ENCODE measurements at regions not wholly inside any gene's neighbourhood (a gene's known extent, or its start where the extent isn't known, plus 50 kb on each side); places are given as distances from the start of the nearest gene placed in this dataset.

GRCh38 chr1:43068911-43069310, 103.2 kb downstream of the EBNA1BP2 start:
- ChIA-PET CTCF (interaction anchor here (1.1 kb wide), 1 partner anchor 9 kb away, joined by 3 read pairs; no protein-coding TSS in a partner anchor), POLR2A (no interaction called here)
- no peaks in the 10 kb centered on the region for H3K36me3 Mint-ChIP-seq (ENCODE audit: insufficient read depth, unreplicated experiment)
- H3K27me3 Mint-ChIP-seq (ENCODE audit: insufficient read depth, unreplicated experiment) = no peaks in the 10 kb centered on the region
- no peaks in the 10 kb centered on the region for H3K9me3 Mint-ChIP-seq (ENCODE audit: unreplicated experiment)
- no TSS peak for BruUV-seq (replicated peaks)
- H3K4me3 Mint-ChIP-seq (ENCODE audit: unreplicated experiment) = no peak overlapping the region
- H3K27ac Mint-ChIP-seq (ENCODE audit: low read depth, unreplicated experiment) = no peak overlapping the region
- intact Hi-C loops (cut with micrococcal nuclease) = no loop called here
- no peak for TF ChIP-seq CTCF (IDR thresholded peaks at IDR 0.05; ENCODE audit: unreplicated experiment)
- H3K4me1 Mint-ChIP-seq (ENCODE audit: insufficient read depth, unreplicated experiment) = peaks cover 5% of the 10 kb centered on the region
- no peak for DNase-seq (ENCODE audit: unreplicated experiment)

DNA sequence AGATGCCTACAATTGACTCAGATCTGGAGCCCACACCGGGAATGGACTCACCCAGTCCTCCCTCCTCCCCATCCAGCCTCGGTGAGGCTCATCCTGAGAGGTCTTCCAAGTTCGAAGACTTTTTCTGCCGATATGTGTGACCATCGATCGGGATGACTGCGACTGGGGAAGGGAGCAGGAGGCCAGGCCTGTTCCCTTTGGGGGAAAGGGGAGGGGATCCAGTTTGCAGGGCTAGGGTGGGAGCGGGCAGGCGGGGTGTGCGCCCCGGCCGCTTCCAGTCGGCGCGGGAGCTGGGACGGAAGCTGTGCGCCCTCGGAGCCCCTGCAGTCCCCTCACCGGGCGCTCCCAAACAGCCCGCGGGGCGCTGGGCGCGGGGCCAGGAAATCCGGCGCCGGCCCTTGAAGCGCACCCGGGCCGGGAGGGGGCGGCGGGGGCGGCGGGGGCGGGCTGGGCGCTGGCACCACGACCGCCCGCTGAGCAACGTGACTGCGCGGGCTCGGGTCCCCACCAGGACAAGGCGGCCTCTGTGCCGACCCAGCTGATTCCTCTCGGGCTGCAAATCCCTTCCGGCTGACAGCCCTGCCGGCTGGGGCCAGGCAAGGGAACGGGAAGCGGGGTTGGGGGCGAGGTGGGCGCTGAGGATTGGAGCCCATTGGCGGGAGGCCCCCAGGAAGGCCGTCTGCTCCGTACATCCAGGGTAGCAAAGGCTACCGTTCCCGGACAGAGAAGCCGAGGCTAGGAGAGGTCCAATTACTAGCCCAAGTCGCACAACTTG, 103.9 kb downstream of the EBNA1BP2 start:
- POLR2A ChIA-PET = no interaction called here
- no peak overlapping the region for H3K4me3 Mint-ChIP-seq (ENCODE audit: unreplicated experiment)

DNA sequence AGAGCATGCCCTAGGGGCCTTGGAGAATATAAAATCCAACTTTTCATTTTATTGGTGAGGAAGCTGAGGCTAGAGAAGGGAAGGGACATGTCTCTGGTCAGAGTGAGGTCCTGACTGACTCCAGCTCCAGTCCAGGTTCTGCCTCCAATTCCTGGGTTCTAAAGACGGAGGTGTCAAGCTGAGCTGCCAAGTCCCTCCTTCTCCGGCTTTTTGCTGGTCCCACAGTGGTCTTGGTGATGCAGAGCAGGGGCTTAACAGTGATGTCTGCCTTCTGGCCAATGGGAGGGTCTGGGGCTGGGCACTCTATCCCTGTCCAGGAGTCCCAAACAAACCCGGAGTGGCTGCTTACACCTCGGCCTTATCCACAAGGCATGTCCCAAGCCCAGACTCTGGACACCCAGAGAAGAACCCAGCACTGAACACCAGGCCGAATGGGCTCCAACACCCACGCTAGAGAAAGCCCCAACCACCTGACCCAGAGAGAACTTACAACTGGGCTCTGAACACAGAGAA, 104.8 kb downstream of the EBNA1BP2 start:
- TF ChIP-seq CTCF (IDR thresholded peaks at IDR 0.05; ENCODE audit: unreplicated experiment) = no peak
- H3K9me3 Mint-ChIP-seq (ENCODE audit: unreplicated experiment) = no peaks in the 10 kb centered on the region
- H3K4me3 Mint-ChIP-seq (ENCODE audit: unreplicated experiment) = no peak overlapping the region
- H3K27me3 Mint-ChIP-seq (ENCODE audit: insufficient read depth, unreplicated experiment) = no peaks in the 10 kb centered on the region
- DNase-seq (ENCODE audit: unreplicated experiment) = no peak
- no peaks in the 10 kb centered on the region for H3K36me3 Mint-ChIP-seq (ENCODE audit: insufficient read depth, unreplicated experiment)
- BruUV-seq (replicated peaks) = no TSS peak
- no peaks in the 10 kb centered on the region for H3K4me1 Mint-ChIP-seq (ENCODE audit: insufficient read depth, unreplicated experiment)
- ChIA-PET CTCF (interaction anchor here (0.6 kb wide), 2 partner anchors 176 to 315 kb away, joined by 3 to 5 read pairs; no protein-coding TSS in a partner anchor), POLR2A (interaction anchor here (0.6 kb wide), 1 partner anchor 161 kb away, joined by 3 read pairs; no protein-coding TSS in a partner anchor)
- intact Hi-C loops (cut with micrococcal nuclease) = no loop called here
- no peak overlapping the region for H3K27ac Mint-ChIP-seq (ENCODE audit: low read depth, unreplicated experiment)

More for the DNA sequence above, 103.9 kb downstream of the EBNA1BP2 start:
- no peak overlapping the region for H3K27ac Mint-ChIP-seq (ENCODE audit: low read depth, unreplicated experiment)
- H3K9me3 Mint-ChIP-seq (ENCODE audit: unreplicated experiment) = no peaks in the 10 kb centered on the region
- no peaks in the 10 kb centered on the region for H3K36me3 Mint-ChIP-seq (ENCODE audit: insufficient read depth, unreplicated experiment)
- no peaks in the 10 kb centered on the region for H3K27me3 Mint-ChIP-seq (ENCODE audit: insufficient read depth, unreplicated experiment)
- no TSS peak for BruUV-seq (replicated peaks)
- no peak for TF ChIP-seq CTCF (IDR thresholded peaks at IDR 0.05; ENCODE audit: unreplicated experiment)
- no peak for DNase-seq (ENCODE audit: unreplicated experiment)
- intact Hi-C loops (cut with micrococcal nuclease) = no loop called here
- CTCF ChIA-PET = interaction anchor here (0.6 kb wide), 1 partner anchor 34 kb away, joined by 4 read pairs; no protein-coding TSS in a partner anchor
- H3K4me1 Mint-ChIP-seq (ENCODE audit: insufficient read depth, unreplicated experiment) = no peaks in the 10 kb centered on the region

DNA sequence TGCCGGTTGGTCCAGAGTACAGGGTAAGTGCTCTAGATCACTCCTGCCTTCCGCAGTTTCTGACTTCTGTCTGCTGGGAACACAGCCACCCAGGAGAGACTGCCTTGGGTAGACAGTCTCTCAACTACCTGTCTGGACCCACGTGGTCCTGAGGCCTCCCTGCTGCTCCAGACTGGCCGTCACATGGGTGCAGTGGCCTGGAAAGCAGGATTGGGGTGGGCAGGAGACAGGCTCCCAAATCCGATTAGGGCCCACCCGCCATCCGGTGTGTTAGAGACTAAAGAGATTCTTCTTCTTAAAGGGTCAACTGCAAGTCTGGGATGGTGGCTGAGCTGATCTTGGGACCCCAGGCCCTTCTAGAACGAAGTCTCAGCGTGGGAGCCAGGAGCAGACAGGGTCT, 105.5 kb downstream of the EBNA1BP2 start:
- no peak overlapping the region for H3K4me3 Mint-ChIP-seq (ENCODE audit: unreplicated experiment)
- POLR2A ChIA-PET = interaction anchor here (0.6 kb wide), 1 partner anchor 160 kb away, joined by 3 read pairs; no protein-coding TSS in a partner anchor

More for the DNA sequence above, 105.5 kb downstream of the EBNA1BP2 start:
- H3K36me3 Mint-ChIP-seq (ENCODE audit: insufficient read depth, unreplicated experiment) = no peaks in the 10 kb centered on the region
- DNase-seq (ENCODE audit: unreplicated experiment) = no peak
- no peaks in the 10 kb centered on the region for H3K4me1 Mint-ChIP-seq (ENCODE audit: insufficient read depth, unreplicated experiment)
- no peaks in the 10 kb centered on the region for H3K9me3 Mint-ChIP-seq (ENCODE audit: unreplicated experiment)
- no peaks in the 10 kb centered on the region for H3K27me3 Mint-ChIP-seq (ENCODE audit: insufficient read depth, unreplicated experiment)
- intact Hi-C loops (cut with micrococcal nuclease) = no loop called here
- no peak for TF ChIP-seq CTCF (IDR thresholded peaks at IDR 0.05; ENCODE audit: unreplicated experiment)
- H3K27ac Mint-ChIP-seq (ENCODE audit: low read depth, unreplicated experiment) = no peak overlapping the region
- BruUV-seq (replicated peaks) = no TSS peak
- CTCF ChIA-PET = interaction anchor here (0.6 kb wide), 1 partner anchor 315 kb away, joined by 5 read pairs; no protein-coding TSS in a partner anchor
